Transverse colon (tissue), 4 donors: ENCODE measurements at regions not wholly inside any gene's neighbourhood (a gene's known extent, or its start where the extent isn't known, plus 50 kb on each side); places are given as distances from the start of the nearest gene placed in this dataset.

Experiments used
- EP300 ChIP-seq: sonication (generic); formaldehyde crosslinking; IDR thresholded peaks from one replicate; pipeline ENCODE4 v1.6.1; 2017; ENCODE audit warnings: antibody characterized with exemption, low read depth
- POLR2AphosphoS5 ChIP-seq, 3 donors: sonication (generic); formaldehyde crosslinking; IDR thresholded peaks; one replicate each; pipeline ENCODE4 v1.6.1; 2016; ENCODE audit warnings: antibody characterized with exemption in 3 of 3
- TF ChIP-seq, protein P1 (sequence below), 5 experiments: fragments of 200-600 bp in 3 of 5; fragments of 450-650 bp in 2 of 5; sonication (generic) in 3 of 5; IDR thresholded peaks; 1 replicate in 2 of 5; 2 replicates in 3 of 5; pipeline ENCODE4 v1.5.1; 2016 to 2017; ENCODE audit warnings: antibody characterized with exemption in 5 of 5, inconsistent platforms in 3 of 5, mild to moderate bottlenecking in 2 of 5, moderate library complexity in 1 of 5

DNA sequence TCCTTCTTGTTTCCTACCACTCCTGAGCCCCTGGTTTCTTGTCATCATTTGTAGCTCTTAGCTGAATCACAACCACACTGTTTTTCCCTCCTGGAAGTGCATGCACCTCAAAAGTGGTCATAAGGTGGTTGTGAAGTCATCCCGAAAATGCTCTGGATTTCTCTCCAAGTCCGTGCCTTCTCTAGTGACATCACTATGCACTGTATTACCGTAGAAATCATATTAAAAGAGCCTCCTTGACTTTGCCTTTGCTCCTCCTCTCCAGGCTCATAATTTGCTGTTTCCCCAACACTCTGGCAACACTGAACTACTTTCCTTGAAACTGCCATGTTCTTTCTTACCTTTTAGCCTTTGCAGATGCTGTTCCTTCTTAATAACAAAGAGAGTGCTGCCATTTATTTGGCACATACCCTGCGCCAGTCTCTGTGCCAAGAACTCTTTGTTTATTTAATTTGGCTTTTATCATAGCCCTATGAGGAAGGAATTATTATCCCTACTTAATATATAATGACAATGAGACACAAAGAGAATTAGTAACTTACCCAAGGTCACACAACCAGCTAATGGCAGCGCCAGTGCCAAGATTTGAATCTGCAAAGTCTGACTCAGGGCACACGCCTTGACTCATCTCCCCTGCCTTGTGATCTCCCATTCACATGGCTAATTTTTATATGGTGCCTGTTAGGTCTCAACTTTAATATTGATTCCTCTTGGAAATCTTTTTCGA, 115.4 kb downstream of the KIF4B start:
- TF ChIP-seq, protein P1, sequence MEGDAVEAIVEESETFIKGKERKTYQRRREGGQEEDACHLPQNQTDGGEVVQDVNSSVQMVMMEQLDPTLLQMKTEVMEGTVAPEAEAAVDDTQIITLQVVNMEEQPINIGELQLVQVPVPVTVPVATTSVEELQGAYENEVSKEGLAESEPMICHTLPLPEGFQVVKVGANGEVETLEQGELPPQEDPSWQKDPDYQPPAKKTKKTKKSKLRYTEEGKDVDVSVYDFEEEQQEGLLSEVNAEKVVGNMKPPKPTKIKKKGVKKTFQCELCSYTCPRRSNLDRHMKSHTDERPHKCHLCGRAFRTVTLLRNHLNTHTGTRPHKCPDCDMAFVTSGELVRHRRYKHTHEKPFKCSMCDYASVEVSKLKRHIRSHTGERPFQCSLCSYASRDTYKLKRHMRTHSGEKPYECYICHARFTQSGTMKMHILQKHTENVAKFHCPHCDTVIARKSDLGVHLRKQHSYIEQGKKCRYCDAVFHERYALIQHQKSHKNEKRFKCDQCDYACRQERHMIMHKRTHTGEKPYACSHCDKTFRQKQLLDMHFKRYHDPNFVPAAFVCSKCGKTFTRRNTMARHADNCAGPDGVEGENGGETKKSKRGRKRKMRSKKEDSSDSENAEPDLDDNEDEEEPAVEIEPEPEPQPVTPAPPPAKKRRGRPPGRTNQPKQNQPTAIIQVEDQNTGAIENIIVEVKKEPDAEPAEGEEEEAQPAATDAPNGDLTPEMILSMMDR (IDR thresholded peaks at IDR 0.05): no peak
- TF ChIP-seq EP300 (no peak), POLR2AphosphoS5 (IDR thresholded peaks at IDR 0.05) (no peak)
